IMR-90 (cell line): ENCODE measurements at regions not wholly inside any gene's neighbourhood (a gene's known extent, or its start where the extent isn't known, plus 50 kb on each side); places are given as distances from the start of the nearest gene placed in this dataset.

Source experiments
- ATAC-seq: fragments of 200-7000 bp; cut with Tn5 transposase; 2 replicates; pipeline ENCODE4 v1.9.1; 2020; ENCODE audit warnings: low read depth, mild to moderate bottlenecking, moderate library complexity
- BruUV-seq: library from RNA; stranded (reverse); fragments of 400-500 nt; replicated peaks from 2 replicates; lab custom pipeline; 2021; lab: Mats Ljungman, UMichigan
- CTCF ChIA-PET: fragments of 300-600 bp; formaldehyde crosslinking; extraction: SDS; loops from one replicate; lab custom pipeline; 2021; ENCODE audit warnings: antibody characterized with exemption; lab: Yijun Ruan, JAX
- POLR2A ChIA-PET: fragments of 300-600 bp; sonication (Branson Sonifier 250); formaldehyde crosslinking; loops from one replicate; lab custom pipeline; 2022; ENCODE audit warnings: antibody characterized with exemption; ENCODE audit not compliant: unreplicated experiment; lab: Charles Lee
- DNase-seq: peaks from one replicate; pipeline ENCODE4 v3.0.0; 2013
- H2AFZ ChIP-seq: replicated peaks from 2 replicates; pipeline ENCODE3; 2013; ENCODE audit warnings: low read length, mild to moderate bottlenecking; ENCODE audit not compliant: poor library complexity
- H2AK5ac ChIP-seq: 2 replicates; pipeline ENCODE4 v1.6.1; 2013; ENCODE audit warnings: low read depth, low read length, inconsistent platforms
- H2AK9ac ChIP-seq: replicated peaks from 2 replicates; pipeline ENCODE3; 2013; ENCODE audit warnings: mild to moderate bottlenecking, low read depth, low read length, moderate library complexity; ENCODE audit not compliant: poor library complexity
- H2BK120ac ChIP-seq: 2 replicates; pipeline ENCODE4 v1.6.1; 2013; ENCODE audit warnings: low read depth, low read length, inconsistent platforms
- H2BK15ac ChIP-seq: 3 replicates; pipeline ENCODE4 v1.6.1; 2013; ENCODE audit warnings: low read depth, low read length, inconsistent platforms
- H2BK20ac ChIP-seq: 2 replicates; pipeline ENCODE4 v1.6.1; 2013; ENCODE audit warnings: low read depth, mild to moderate bottlenecking, inconsistent platforms, low read length, moderate library complexity
- H2BK5ac ChIP-seq: 2 replicates; pipeline ENCODE4 v1.6.1; 2013; ENCODE audit warnings: mild to moderate bottlenecking, low read depth, low read length, inconsistent platforms; ENCODE audit not compliant: poor library complexity, severe bottlenecking
- H3K14ac ChIP-seq: replicated peaks from 2 replicates; pipeline ENCODE4 v1.6.1; 2013; ENCODE audit warnings: low read depth, low read length, inconsistent platforms
- H3K18ac ChIP-seq: 2 replicates; pipeline ENCODE4 v1.6.1; 2013; ENCODE audit warnings: low read depth, low read length, control low read depth
- H3K23ac ChIP-seq: 2 replicates; pipeline ENCODE4 v1.6.1; 2013; ENCODE audit warnings: low read depth, low read length, inconsistent platforms
- H3K27ac ChIP-seq: 2 replicates; pipeline ENCODE4 v1.5.1; 2013; ENCODE audit warnings: mild to moderate bottlenecking, control low read depth, low read length; ENCODE audit not compliant: insufficient read depth
- H3K27me3 ChIP-seq: 2 replicates; pipeline ENCODE4 v1.6.1; 2013; ENCODE audit warnings: low read length; ENCODE audit not compliant: control insufficient read depth, insufficient read depth
- H3K36me3 ChIP-seq: 2 replicates; pipeline ENCODE4 v1.6.1; 2013; ENCODE audit warnings: low read length, mixed read lengths; ENCODE audit not compliant: control insufficient read depth, insufficient read depth
- H3K4ac ChIP-seq: 2 replicates; pipeline ENCODE4 v1.6.1; 2013; ENCODE audit warnings: low read depth, low read length, inconsistent platforms
- H3K4me1 ChIP-seq: 2 replicates; pipeline ENCODE4 v1.6.1; 2013; ENCODE audit warnings: low read length, mixed read lengths; ENCODE audit not compliant: control insufficient read depth, insufficient read depth
- H3K4me2 ChIP-seq: 2 replicates; pipeline ENCODE4 v1.6.1; 2013; ENCODE audit warnings: low read depth, mild to moderate bottlenecking, control low read depth, low read length, moderate library complexity
- H3K4me3 ChIP-seq: 2 replicates; pipeline ENCODE4 v1.5.1; 2013; ENCODE audit warnings: low read depth, mild to moderate bottlenecking, control low read depth, low read length, moderate library complexity; ENCODE audit not compliant: insufficient read depth
- H3K56ac ChIP-seq: 2 replicates; pipeline ENCODE4 v1.6.1; 2013; ENCODE audit warnings: low read length, inconsistent platforms; ENCODE audit not compliant: insufficient read depth; ENCODE audit errors: extremely low read depth
- H3K79me1 ChIP-seq, 2 experiments: 2 replicates each; pipeline ENCODE4 v1.6.1; 2013; ENCODE audit warnings: low read length in 2 of 2, inconsistent platforms in 1 of 2, low read depth in 1 of 2
- H3K9ac ChIP-seq: 2 replicates; pipeline ENCODE4 v1.6.1; 2013; ENCODE audit warnings: low read depth, low read length, control low read depth
- H3K9me1 ChIP-seq: 2 replicates; pipeline ENCODE4 v1.6.1; 2013; ENCODE audit warnings: low read length, inconsistent platforms; ENCODE audit not compliant: insufficient read depth
- H3K9me3 ChIP-seq: 2 replicates; pipeline ENCODE4 v1.6.1; 2013; ENCODE audit warnings: low read length; ENCODE audit not compliant: control insufficient read depth, insufficient read depth
- H4K20me1 ChIP-seq: 2 replicates; pipeline ENCODE4 v1.6.1; 2013; ENCODE audit warnings: low read length, inconsistent platforms; ENCODE audit not compliant: insufficient read depth
- H4K5ac ChIP-seq: 2 replicates; pipeline ENCODE4 v1.6.1; 2013; ENCODE audit warnings: mild to moderate bottlenecking, low read depth, low read length, control low read depth
- H4K8ac ChIP-seq, 2 experiments: 2 replicates each; pipeline ENCODE4 v1.6.1; 2013; ENCODE audit warnings: low read depth in 2 of 2, low read length in 2 of 2, control low read depth in 1 of 2, inconsistent platforms in 1 of 2
- H4K91ac ChIP-seq: 2 replicates; pipeline ENCODE4 v1.6.1; 2013; ENCODE audit warnings: low read depth, low read length, inconsistent platforms; ENCODE audit not compliant: insufficient read depth
- BHLHE40 ChIP-seq: fragments of 150-350 bp; IDR thresholded peaks from 2 replicates; pipeline ENCODE4 v1.6.1; 2016; ENCODE audit warnings: mild to moderate bottlenecking, low read depth, low read length
- CEBPB ChIP-seq: IDR thresholded peaks from 2 replicates; pipeline ENCODE4 v1.6.1; 2012; ENCODE audit warnings: low read depth, low read length, improper control_type of control experiment
- CHD1 ChIP-seq: IDR thresholded peaks from 2 replicates; pipeline ENCODE4 v1.6.1; 2012; ENCODE audit warnings: low read depth, low read length, improper control_type of control experiment
- CTCF ChIP-seq: conservative IDR thresholded peaks from 2 replicates; pipeline ENCODE4 v1.5.1; 2012; ENCODE audit warnings: mild to moderate bottlenecking, low read depth, low read length, improper control_type of control experiment
- FOS ChIP-seq: fragments of 150-350 bp; IDR thresholded peaks from 2 replicates; pipeline ENCODE4 v1.6.1; 2016; ENCODE audit warnings: low read depth, low read length
- MAFK ChIP-seq: IDR thresholded peaks from 2 replicates; pipeline ENCODE4 v1.6.1; 2012; ENCODE audit warnings: low read depth, low read length, improper control_type of control experiment
- MAZ ChIP-seq: IDR thresholded peaks from 2 replicates; pipeline ENCODE4 v1.6.1; 2012; ENCODE audit warnings: low read depth, mild to moderate bottlenecking, low read length, improper control_type of control experiment, moderate library complexity, borderline replicate concordance
- MXI1 ChIP-seq: IDR thresholded peaks from 2 replicates; pipeline ENCODE4 v1.6.1; 2012; ENCODE audit warnings: low read depth, mild to moderate bottlenecking, low read length, moderate library complexity, borderline replicate concordance
- NFE2L2 ChIP-seq: fragments of 150-350 bp; IDR thresholded peaks from 2 replicates; pipeline ENCODE4 v1.6.1; 2016; ENCODE audit warnings: low read depth, mild to moderate bottlenecking, low read length
- POLR2A ChIP-seq: IDR thresholded peaks from 2 replicates; pipeline ENCODE4 v1.6.1; 2012; ENCODE audit warnings: mild to moderate bottlenecking, low read depth, low read length
- RAD21 ChIP-seq: IDR thresholded peaks from 2 replicates; pipeline ENCODE4 v1.6.1; 2012; ENCODE audit warnings: low read length, improper control_type of control experiment
- RCOR1 ChIP-seq: IDR thresholded peaks from 2 replicates; pipeline ENCODE4 v1.6.1; 2012; ENCODE audit warnings: mild to moderate bottlenecking, low read length, improper control_type of control experiment; ENCODE audit not compliant: insufficient replicate concordance
- RFX5 ChIP-seq: IDR thresholded peaks from 2 replicates; pipeline ENCODE4 v1.8.0; 2012; ENCODE audit warnings: low read depth, mild to moderate bottlenecking, low read length, moderate library complexity
- SMC3 ChIP-seq: fragments of 150-350 bp; IDR thresholded peaks from 2 replicates; pipeline ENCODE4 v1.6.1; 2016; ENCODE audit warnings: low read depth, mild to moderate bottlenecking, antibody characterized with exemption, low read length, moderate library complexity
- USF2 ChIP-seq: fragments of 150-350 bp; IDR thresholded peaks from 2 replicates; pipeline ENCODE4 v1.6.1; 2017; ENCODE audit warnings: mild to moderate bottlenecking, antibody characterized with exemption, low read length, low read depth
- WGBS, 2 experiments: methylation state at CpG; one replicate each; pipeline versions ENCODE4 v1.1.5 to v1.1.7; 2013; ENCODE audit warnings: missing lambda C conversion rate in 2 of 2; ENCODE audit not compliant: insufficient read length in 1 of 2; ENCODE audit errors: extremely low coverage in 2 of 2; 5-methylcytosine and 5-hydroxymethylcytosine counted together
- dilution Hi-C: fragments of 300-500 bp; cut with HindIII; formaldehyde crosslinking; loops from one replicate; pipeline ENCODE4 v1.14.3; 2018; ENCODE audit warnings: low sequenced_read_pairs; ENCODE audit not compliant: unreplicated experiment
- in situ Hi-C: fragments of 300-500 bp; cut with MboI; formaldehyde crosslinking; loops from 3 replicates; pipeline ENCODE4 v1.14.3; 2019; ENCODE audit warnings: low sequenced_read_pairs, inconsistent platforms, mixed read lengths
- intact Hi-C: fragments of 100-400 bp; cut with micrococcal nuclease; formaldehyde crosslinking; loops from 2 replicates; pipeline ENCODE4 v1.10.0; 2022
- TF ChIP-seq, protein P1 (sequence below): fragments of 150-350 bp; IDR thresholded peaks from 2 replicates; pipeline ENCODE4 v1.6.1; 2016; ENCODE audit warnings: low read depth, mild to moderate bottlenecking, low read length, moderate library complexity, borderline replicate concordance

- Histone ChIP-seq H2BK15ac (no peak overlapping the region), H3K9me3 (0 out of 2 replicates have a peak, but pooled peaks cover 2% of the 10 kb centered on the region), H3K4me1 (no peaks in the 10 kb centered on the region), H3K79me1 (no peaks in the 10 kb centered on the region), H2AK5ac (no peak overlapping the region), H2AFZ (no peak overlapping the region), H2BK5ac (no peak overlapping the region), H3K56ac (no peak overlapping the region), H2AK9ac (no peak overlapping the region), H3K18ac (no peak overlapping the region), H2BK120ac (no peak overlapping the region), H4K20me1 (no peaks in the 10 kb centered on the region), H3K23ac (no peak overlapping the region), H3K4me3 (no peak overlapping the region), H3K27ac (no peak overlapping the region), H4K91ac (no peak overlapping the region), H3K14ac (no peak overlapping the region), H3K36me3 (no peaks in the 10 kb centered on the region), H4K5ac (no peak overlapping the region), H3K4me2 (no peak overlapping the region), H3K4ac (no peak overlapping the region), H3K9ac (no peak overlapping the region), H3K27me3 (peaks cover 7% of the 10 kb centered on the region), H2BK20ac (no peak overlapping the region), H4K8ac (no peak overlapping the region), H3K9me1 (no peaks in the 10 kb centered on the region)
- intact Hi-C loops (no loop called here), dilution Hi-C loops (no loop called here), in situ Hi-C loops (no loop called here)
- no peak for DNase-seq
- POLR2A ChIA-PET, result no interaction called here
- ATAC-seq, result no peak
- TF ChIP-seq RCOR1, result no peak
- TF ChIP-seq RAD21, result no peak
- TF ChIP-seq USF2, result no peak
- no peak for TF ChIP-seq RFX5
- TF ChIP-seq, protein P1, sequence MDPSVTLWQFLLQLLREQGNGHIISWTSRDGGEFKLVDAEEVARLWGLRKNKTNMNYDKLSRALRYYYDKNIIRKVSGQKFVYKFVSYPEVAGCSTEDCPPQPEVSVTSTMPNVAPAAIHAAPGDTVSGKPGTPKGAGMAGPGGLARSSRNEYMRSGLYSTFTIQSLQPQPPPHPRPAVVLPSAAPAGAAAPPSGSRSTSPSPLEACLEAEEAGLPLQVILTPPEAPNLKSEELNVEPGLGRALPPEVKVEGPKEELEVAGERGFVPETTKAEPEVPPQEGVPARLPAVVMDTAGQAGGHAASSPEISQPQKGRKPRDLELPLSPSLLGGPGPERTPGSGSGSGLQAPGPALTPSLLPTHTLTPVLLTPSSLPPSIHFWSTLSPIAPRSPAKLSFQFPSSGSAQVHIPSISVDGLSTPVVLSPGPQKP, result no peak
- no peak for TF ChIP-seq BHLHE40
- TF ChIP-seq CHD1, result no peak
- TF ChIP-seq NFE2L2, result no peak
- no peak for TF ChIP-seq MXI1
- TF ChIP-seq SMC3, result no peak
- no peak for TF ChIP-seq CEBPB
- no peak for TF ChIP-seq CTCF
- TF ChIP-seq FOS, result no peak
- no peak for TF ChIP-seq POLR2A
- TF ChIP-seq MAFK, result no peak
- TF ChIP-seq MAZ, result no peak
- no CpG with 5 or more reads among the region's 2 CpGs for WGBS, 2 experiments
- CTCF ChIA-PET, result no interaction called here
- no TSS peak for BruUV-seq
Measured at GRCh38 chr12:115485503-115485902, 792.0 kb downstream of the MED13L start.
